ENCODE measurements at regions not wholly inside any gene's neighbourhood (a gene's known extent, or its start where the extent isn't known, plus 50 kb on each side); places are given as distances from the start of the nearest gene placed in this dataset.

DNA sequence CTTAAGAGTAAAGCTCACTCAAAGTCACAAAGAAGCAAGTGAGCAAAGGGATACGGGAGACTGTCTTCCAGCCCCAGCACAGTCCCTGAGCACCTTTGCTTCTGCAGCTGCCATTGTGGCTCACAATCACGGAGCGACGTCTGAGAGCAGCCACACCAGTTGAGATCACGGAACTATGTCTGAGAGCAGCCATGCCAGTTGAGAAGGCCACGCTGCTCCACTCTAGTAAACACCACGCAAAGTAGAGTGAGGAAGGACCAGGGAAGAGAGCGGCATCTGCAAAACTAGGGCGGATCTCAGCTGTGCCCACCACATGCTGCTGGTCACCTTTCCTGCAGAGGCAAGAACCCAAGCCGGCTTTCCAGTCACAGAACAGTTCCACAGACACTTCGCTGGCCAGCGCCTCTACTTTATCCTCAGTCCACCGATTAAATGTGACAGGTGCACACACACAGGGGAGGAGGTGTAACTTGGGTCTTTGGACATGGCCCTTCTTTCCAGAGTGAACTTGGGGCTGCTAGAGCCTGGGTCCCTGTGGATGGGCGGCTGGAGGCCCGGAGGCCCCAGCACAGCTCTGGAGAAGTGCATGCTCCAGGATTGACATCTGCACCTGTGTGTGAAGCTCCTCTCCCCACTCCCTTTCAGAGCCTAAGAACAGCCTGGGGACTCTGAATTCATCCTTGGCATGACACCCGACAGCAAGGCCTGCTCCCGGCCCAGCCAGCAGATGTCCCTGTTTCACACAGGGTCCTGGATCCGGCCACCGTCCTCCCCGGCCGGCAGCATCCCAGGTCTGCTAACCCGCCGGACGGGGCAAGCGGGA, 324.9 kb upstream of the IRX4 start:
- Histone ChIP-seq H3K4me1 (ENCODE audit: control insufficient read depth in 1 of 2, insufficient read depth in 2 of 2, low read length in 2 of 2) (no peaks in the 10 kb centered on the region), H3K4me2 (ENCODE audit: low read length) (no peak overlapping the region), H3K9ac (ENCODE audit: low read length) (no peak overlapping the region), H3K79me2 (ENCODE audit: insufficient read depth, low read length) (no peaks in the 10 kb centered on the region), H3K27ac (ENCODE audit: low read depth, low read length) (no peak overlapping the region), H4K20me1 (ENCODE audit: insufficient read depth) (no peaks in the 10 kb centered on the region), H3K9me2 (ENCODE audit: insufficient read depth) (no peaks in the 10 kb centered on the region), H3K27me3 (ENCODE audit: insufficient read depth, low read length) (no peaks in the 10 kb centered on the region; the same call in 1 of the 2 replicates), H3K4me3 (replicated peaks in 1 of 2; ENCODE audit: low read depth in 1 of 2, low read length in 2 of 2) (no peak overlapping the region), H3K9me3 (ENCODE audit: control insufficient read depth in 1 of 2, insufficient read depth in 1 of 2, low read depth in 1 of 2, low read length in 2 of 2) (no peaks in the 10 kb centered on the region), H3K36me3 (ENCODE audit: control insufficient read depth in 1 of 2, insufficient read depth in 2 of 2, low read length in 2 of 2) (no peaks in the 10 kb centered on the region), H2AFZ (ENCODE audit: low read depth, low read length, poor library complexity, severe bottlenecking) (no peak overlapping the region)
- POLR2A ChIA-PET: no interaction called here
- TF ChIP-seq ELF1 (IDR thresholded peaks at IDR 0.05; ENCODE audit: borderline replicate concordance, low read depth): no peak
- no peak for TF ChIP-seq YY1 (IDR thresholded peaks at IDR 0.05; ENCODE audit: extremely low read depth, insufficient replicate concordance, low read depth, low read length)
- TF ChIP-seq POLR2A (IDR thresholded peaks at IDR 0.05; ENCODE audit: borderline replicate concordance, extremely low read depth, insufficient read depth, insufficient read length): no peak
- TF ChIP-seq RAD21 (IDR thresholded peaks at IDR 0.05; ENCODE audit: low read depth): peak; percentile 52
- no peak for TF ChIP-seq EZH2phosphoT487 (IDR thresholded peaks at IDR 0.05; ENCODE audit: borderline replicate concordance)
- TF ChIP-seq, protein P1, sequence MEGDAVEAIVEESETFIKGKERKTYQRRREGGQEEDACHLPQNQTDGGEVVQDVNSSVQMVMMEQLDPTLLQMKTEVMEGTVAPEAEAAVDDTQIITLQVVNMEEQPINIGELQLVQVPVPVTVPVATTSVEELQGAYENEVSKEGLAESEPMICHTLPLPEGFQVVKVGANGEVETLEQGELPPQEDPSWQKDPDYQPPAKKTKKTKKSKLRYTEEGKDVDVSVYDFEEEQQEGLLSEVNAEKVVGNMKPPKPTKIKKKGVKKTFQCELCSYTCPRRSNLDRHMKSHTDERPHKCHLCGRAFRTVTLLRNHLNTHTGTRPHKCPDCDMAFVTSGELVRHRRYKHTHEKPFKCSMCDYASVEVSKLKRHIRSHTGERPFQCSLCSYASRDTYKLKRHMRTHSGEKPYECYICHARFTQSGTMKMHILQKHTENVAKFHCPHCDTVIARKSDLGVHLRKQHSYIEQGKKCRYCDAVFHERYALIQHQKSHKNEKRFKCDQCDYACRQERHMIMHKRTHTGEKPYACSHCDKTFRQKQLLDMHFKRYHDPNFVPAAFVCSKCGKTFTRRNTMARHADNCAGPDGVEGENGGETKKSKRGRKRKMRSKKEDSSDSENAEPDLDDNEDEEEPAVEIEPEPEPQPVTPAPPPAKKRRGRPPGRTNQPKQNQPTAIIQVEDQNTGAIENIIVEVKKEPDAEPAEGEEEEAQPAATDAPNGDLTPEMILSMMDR (IDR thresholded peaks at IDR 0.05 in 2 of 3, conservative IDR thresholded peaks at IDR 0.05 in 1 of 3; ENCODE audit: borderline replicate concordance in 1 of 3, insufficient read depth in 1 of 3, low read depth in 2 of 3, low read length in 2 of 3): peak in 2 of 3 experiments; percentile 51 to 52; a peak in 4 of 6 replicates
- TF ChIP-seq SIN3A (IDR thresholded peaks at IDR 0.05; ENCODE audit: low read depth): no peak
- TF ChIP-seq, protein P2, sequence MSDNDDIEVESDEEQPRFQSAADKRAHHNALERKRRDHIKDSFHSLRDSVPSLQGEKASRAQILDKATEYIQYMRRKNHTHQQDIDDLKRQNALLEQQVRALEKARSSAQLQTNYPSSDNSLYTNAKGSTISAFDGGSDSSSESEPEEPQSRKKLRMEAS (IDR thresholded peaks at IDR 0.05): no peak
- RAD21 ChIA-PET (ENCODE audit: low non-redundant PET in 1 of 2, low total read pairs in 2 of 2, uncharacterized antibody in 2 of 2, unreplicated experiment in 2 of 2): no interaction called here
- intact Hi-C loops (cut with micrococcal nuclease): no loop called here
- ATAC-seq (peak; percentile 87), DNase-seq (ENCODE audit: low read depth, low spot score) (no peak)
- BruUV-seq (replicated peaks): no TSS peak
- CTCF ChIA-PET: no interaction called here

Data from HCT116 (cell line).